ENCODE measurements at regions not wholly inside any gene's neighbourhood (a gene's known extent, or its start where the extent isn't known, plus 50 kb on each side); places are given as distances from the start of the nearest gene placed in this dataset.

- H3K4me3 ChIP-seq (ENCODE audit: control insufficient read depth, low read depth, low read length) = no peak overlapping the region
- TF ChIP-seq CTCF (conservative IDR thresholded peaks at IDR 0.05; ENCODE audit: control insufficient read depth, insufficient read depth, low read depth, low read length) = no peak
- DNase-seq (ENCODE audit: low read depth) = no peak
Measured at GRCh38 chr6:15841937-15842726, 179.3 kb upstream of the DTNBP1 start.

GRCh38 chr6:15839969-15840541, 177.2 kb upstream of the DTNBP1 start:
- H3K4me3 ChIP-seq (ENCODE audit: control insufficient read depth, low read depth, low read length) = no peak overlapping the region
- TF ChIP-seq CTCF (conservative IDR thresholded peaks at IDR 0.05; ENCODE audit: control insufficient read depth, insufficient read depth, low read depth, low read length) = no peak
- no peak for DNase-seq (ENCODE audit: low read depth)

GRCh38 chr6:15837205-15837604, 174.4 kb upstream of the DTNBP1 start:
- TF ChIP-seq CTCF (conservative IDR thresholded peaks at IDR 0.05; ENCODE audit: control insufficient read depth, insufficient read depth, low read depth, low read length) = no peak
- no peak overlapping the region for H3K4me3 ChIP-seq (ENCODE audit: control insufficient read depth, low read depth, low read length)
- no peak for DNase-seq (ENCODE audit: low read depth)

- TF ChIP-seq CTCF (conservative IDR thresholded peaks at IDR 0.05; ENCODE audit: control insufficient read depth, insufficient read depth, low read depth, low read length) = no peak
Measured at GRCh38 chr6:15832841-15833240, 170.0 kb upstream of the DTNBP1 start.

GRCh38 chr6:15829156-15829555, 166.3 kb upstream of the DTNBP1 start:
- H3K4me3 ChIP-seq (ENCODE audit: control insufficient read depth, low read depth, low read length) = no peak overlapping the region
- no peak for DNase-seq (ENCODE audit: low read depth)
- no peak for TF ChIP-seq CTCF (conservative IDR thresholded peaks at IDR 0.05; ENCODE audit: control insufficient read depth, insufficient read depth, low read depth, low read length)

More at GRCh38 chr6:15832841-15833240, 170.0 kb upstream of the DTNBP1 start:
- H3K4me3 ChIP-seq (ENCODE audit: control insufficient read depth, low read depth, low read length) = no peak overlapping the region
- DNase-seq (ENCODE audit: low read depth) = no peak

GRCh38 chr6:15827496-15828255, 164.8 kb upstream of the DTNBP1 start:
- no peak for TF ChIP-seq CTCF (conservative IDR thresholded peaks at IDR 0.05; ENCODE audit: control insufficient read depth, insufficient read depth, low read depth, low read length)
- H3K4me3 ChIP-seq (ENCODE audit: control insufficient read depth, low read depth, low read length) = no peak overlapping the region
- DNase-seq (ENCODE audit: low read depth) = no peak
